GM08714 (cell line): ENCODE measurements at regions not wholly inside any gene's neighbourhood (a gene's known extent, or its start where the extent isn't known, plus 50 kb on each side); places are given as distances from the start of the nearest gene placed in this dataset.
"Not testable (repeated sequence)": the region's sequence is repeated elsewhere in the genome, so short reads cannot be mapped to it uniquely, and the experiment has no call there.

Source experiments
- H3K4me3 ChIP-seq: fragments of 200-500 bp; sonication (Bioruptor generic); 2 replicates; pipeline ENCODE4 v1.5.1; 2014; ENCODE audit warnings: mild to moderate bottlenecking, low read length, inconsistent platforms
- ZNF274 ChIP-seq: IDR thresholded peaks from 2 replicates; pipeline ENCODE4 v1.6.1; 2012; ENCODE audit warnings: mild to moderate bottlenecking, low read depth, low read length

DNA sequence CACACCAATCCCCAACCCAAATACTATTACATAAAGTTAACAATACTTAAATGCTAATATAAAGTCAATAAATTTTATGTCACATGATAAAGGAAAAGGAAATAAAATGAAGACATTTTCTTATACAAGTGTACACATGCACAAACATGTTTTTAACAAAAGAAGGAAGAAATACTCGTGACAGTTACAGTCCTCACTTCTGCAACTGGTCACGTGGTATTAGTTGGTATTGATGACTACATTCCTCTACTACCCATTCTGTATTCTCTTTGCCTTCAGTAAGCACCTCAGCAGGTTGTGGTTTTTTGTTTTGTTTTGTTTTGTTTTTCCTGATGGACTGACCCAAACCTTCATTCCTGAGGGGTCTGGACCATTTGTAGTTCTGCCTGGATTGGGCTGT is 176.9 kb upstream of the CCNH start:
- H3K4me3 ChIP-seq: no peak overlapping the region
- TF ChIP-seq ZNF274: no peak

GRCh38 chr5:87588316-87588715 is 175.6 kb upstream of the CCNH start:
- TF ChIP-seq ZNF274: no peak

DNA sequence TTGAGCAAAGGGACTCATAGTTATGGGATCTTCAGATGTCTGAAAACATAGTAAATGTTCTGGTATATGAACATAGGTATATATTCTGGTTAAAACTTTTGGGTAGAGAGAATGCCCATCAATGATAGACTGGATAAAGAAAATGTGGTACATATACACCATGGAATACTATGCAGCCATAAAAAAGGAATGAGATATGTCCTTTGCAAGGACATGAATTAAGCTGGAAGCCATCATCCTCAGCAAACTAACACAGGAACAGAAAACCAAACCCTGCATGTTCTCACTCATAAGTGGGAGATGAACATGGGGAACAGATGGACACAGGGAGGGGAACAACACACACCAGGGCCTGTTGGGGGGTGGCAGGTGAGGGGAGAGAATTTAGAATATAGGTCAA is 171.0 kb upstream of the CCNH start:
- H3K4me3 ChIP-seq: not testable (repeated sequence)

More at GRCh38 chr5:87588316-87588715, 175.6 kb upstream of the CCNH start:
- no peak overlapping the region for H3K4me3 ChIP-seq

DNA sequence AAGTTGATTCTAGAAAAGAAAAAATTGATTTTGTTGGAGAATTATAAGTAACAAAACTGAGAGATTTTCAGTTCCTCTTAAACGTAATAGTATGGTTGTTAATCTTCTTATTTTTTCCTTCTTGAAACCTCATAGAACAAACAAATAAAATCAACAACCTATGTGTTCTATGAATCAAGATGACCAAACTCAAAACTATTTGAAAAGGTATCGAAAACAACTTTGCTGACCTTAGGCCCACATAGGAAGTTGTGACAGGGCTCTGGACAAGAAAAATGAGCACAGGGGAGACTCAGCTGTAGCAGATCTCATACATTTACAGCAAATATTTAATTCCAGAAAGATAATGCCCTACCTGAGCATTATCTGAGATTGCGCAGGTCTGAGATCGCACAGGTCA is 169.4 kb upstream of the CCNH start:
- no peak overlapping the region for H3K4me3 ChIP-seq
- no peak for TF ChIP-seq ZNF274

GRCh38 chr5:87581661-87582060 is 168.9 kb upstream of the CCNH start:
- H3K4me3 ChIP-seq: no peak overlapping the region
- TF ChIP-seq ZNF274: no peak

- H3K4me3 ChIP-seq: no peak overlapping the region
- no peak for TF ChIP-seq ZNF274
Measured at GRCh38 chr5:87579678-87580077, 166.9 kb upstream of the CCNH start.

DNA sequence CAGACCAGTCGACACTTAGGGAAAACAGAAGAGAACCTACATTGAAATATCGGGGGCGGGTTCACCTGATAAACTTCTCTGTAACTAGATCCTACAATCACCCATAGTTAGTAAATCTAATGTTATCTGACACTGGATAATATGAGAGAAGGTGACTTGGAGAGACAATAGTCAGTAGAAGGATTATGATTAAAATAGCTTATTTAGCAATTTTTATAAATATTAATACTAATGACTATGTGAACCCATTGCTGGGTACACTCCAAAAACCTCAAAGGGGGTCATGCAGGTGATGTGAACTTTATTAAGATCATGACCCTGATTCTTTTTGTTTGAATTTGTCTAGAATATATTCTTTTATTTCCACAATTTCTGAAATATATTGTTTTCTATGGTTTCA is 164.1 kb upstream of the CCNH start:
- no peak for TF ChIP-seq ZNF274
- no peak overlapping the region for H3K4me3 ChIP-seq

GRCh38 chr5:87576306-87576705 is 163.6 kb upstream of the CCNH start:
- H3K4me3 ChIP-seq: not testable (repeated sequence)

DNA sequence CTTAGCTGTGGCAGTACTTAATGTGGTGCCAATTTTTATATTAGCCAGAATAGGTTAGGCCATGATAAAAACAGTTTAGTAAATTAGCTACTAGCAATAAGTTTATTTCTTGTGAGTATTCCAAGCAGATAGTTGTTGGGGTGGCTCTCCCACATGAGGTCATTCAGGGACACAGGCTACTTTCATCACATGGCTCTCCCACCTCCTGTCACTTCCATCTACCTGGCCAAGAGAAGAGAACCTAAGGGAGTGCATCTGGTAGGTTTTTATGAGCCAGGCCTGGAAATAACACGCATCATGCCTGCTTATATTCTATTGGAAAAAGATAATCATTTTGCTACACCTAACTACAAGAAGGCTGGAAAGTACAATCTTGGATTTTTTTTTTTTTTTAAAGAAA is 161.4 kb upstream of the CCNH start:
- no peak overlapping the region for H3K4me3 ChIP-seq
- TF ChIP-seq ZNF274: no peak

- no peak overlapping the region for H3K4me3 ChIP-seq
- TF ChIP-seq ZNF274: no peak
Measured at GRCh38 chr5:87572611-87573010, 159.9 kb upstream of the CCNH start.

GRCh38 chr5:87572090-87572489 is 159.4 kb upstream of the CCNH start:
- no peak overlapping the region for H3K4me3 ChIP-seq
- TF ChIP-seq ZNF274: no peak

- no peak overlapping the region for H3K4me3 ChIP-seq
- no peak for TF ChIP-seq ZNF274
Measured at GRCh38 chr5:87570366-87570765, 157.6 kb upstream of the CCNH start.

- TF ChIP-seq ZNF274: no peak
- H3K4me3 ChIP-seq: no peak overlapping the region
Measured at GRCh38 chr5:87562068-87562467, 149.3 kb upstream of the CCNH start.

DNA sequence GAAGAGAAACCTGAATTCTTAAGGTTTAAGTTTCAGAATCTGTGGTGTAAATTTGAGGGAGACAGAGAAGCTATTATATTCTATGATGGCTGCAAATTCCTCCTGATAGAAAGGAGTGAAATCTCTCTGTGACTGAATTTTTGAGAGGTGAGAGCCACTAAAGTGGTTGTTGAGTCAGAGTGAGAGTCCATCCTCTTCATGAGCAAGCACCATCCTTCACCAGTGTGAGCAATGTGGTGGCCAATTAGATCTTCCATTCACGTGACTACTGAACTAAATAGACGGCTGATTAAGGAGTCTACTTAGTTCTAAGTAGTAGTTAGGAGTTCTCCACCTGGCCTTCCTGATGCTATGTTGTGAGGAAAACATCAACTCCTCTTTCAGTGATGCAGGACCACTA is 147.8 kb upstream of the CCNH start:
- H3K4me3 ChIP-seq: no peak overlapping the region
- no peak for TF ChIP-seq ZNF274

DNA sequence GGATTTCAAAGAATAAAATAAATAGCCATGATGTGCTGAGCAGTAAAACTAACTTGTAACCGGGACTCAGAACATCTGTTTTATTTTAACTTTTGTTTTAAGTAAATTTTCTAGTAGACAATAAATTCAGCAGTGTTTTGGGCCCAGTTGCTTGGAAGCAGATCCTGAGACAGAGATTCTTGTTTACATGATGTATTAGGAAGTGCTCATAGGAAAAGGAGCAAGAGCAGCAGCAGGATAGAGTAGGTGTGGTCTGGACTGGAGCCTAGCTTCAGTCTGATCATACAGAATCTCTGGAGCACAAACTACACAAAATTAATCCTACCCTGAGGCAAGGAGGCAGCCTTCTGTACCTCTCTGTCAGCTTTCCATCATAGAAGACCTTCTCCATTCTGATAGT is 139.2 kb upstream of the CCNH start:
- TF ChIP-seq ZNF274: no peak
- no peak overlapping the region for H3K4me3 ChIP-seq

GRCh38 chr5:87541676-87542075 is 128.9 kb upstream of the CCNH start:
- H3K4me3 ChIP-seq: no peak overlapping the region
- no peak for TF ChIP-seq ZNF274

DNA sequence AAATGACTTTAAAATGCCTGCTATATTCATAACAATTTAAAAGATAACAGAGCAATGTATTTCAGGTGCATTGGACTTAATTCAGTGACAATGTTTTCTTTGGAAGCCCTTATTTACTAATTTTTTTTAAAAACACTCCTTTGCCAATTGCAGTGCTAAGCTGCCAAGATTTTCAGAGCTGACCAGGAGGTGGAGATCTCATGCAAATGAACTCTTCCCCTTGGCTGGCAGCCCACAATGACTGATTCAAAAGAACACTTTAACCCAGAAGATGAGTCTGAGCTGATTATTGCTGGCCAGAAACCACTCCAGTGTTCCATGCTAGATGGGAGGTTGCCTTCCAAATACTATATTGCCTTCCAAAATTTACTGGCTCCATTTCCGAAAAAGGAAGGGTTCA is 128.3 kb upstream of the CCNH start:
- TF ChIP-seq ZNF274: no peak
- H3K4me3 ChIP-seq: no peak overlapping the region
